HCT116 (cell line): ENCODE measurements at regions not wholly inside any gene's neighbourhood (a gene's known extent, or its start where the extent isn't known, plus 50 kb on each side); places are given as distances from the start of the nearest gene placed in this dataset.

ENCODE experiments used
- ATAC-seq: fragments of 200-7000 bp; cut with Tn5 transposase; 2 replicates; pipeline ENCODE4 v1.9.1; 2020; ENCODE audit warnings: mild to moderate bottlenecking, moderate library complexity
- BruUV-seq: library from RNA; stranded (reverse); fragments of 400-500 nt; replicated peaks from 2 replicates; lab custom pipeline; 2021; lab: Mats Ljungman, UMichigan
- CTCF ChIA-PET: fragments of 300-600 bp; sonication (Branson Sonifier 250); formaldehyde crosslinking; loops from one replicate; lab custom pipeline; 2021; ENCODE audit warnings: antibody characterized with exemption; lab: Charles Lee
- POLR2A ChIA-PET: fragments of 300-600, 350-600 bp; sonication (Branson Sonifier 250); formaldehyde crosslinking; loops from one replicate; lab custom pipeline; 2021; ENCODE audit warnings: antibody characterized with exemption; lab: Charles Lee
- RAD21 ChIA-PET, 2 experiments: fragments of 300-600 bp; sonication (Branson Sonifier 250); formaldehyde crosslinking; loops; one replicate each; lab custom pipeline; 2023; ENCODE audit warnings: low total read pairs in 2 of 2; ENCODE audit not compliant: uncharacterized antibody in 2 of 2, unreplicated experiment in 2 of 2, low non-redundant PET in 1 of 2; lab: Charles Lee
- DNase-seq: peaks from one replicate; pipeline ENCODE4 v3.0.0-alpha.2; 2010; ENCODE audit warnings: low read depth, low spot score
- H2AFZ ChIP-seq: fragments of 200-600 bp; shearing (Covaris generic), sonication (generic); 2 replicates; pipeline ENCODE4 v1.6.1; 2017; ENCODE audit warnings: low read depth, mixed run types, mixed read lengths, antibody characterized with exemption, low read length; ENCODE audit not compliant: poor library complexity, severe bottlenecking
- H3K27ac ChIP-seq: 2 replicates; pipeline ENCODE4 v1.5.1; 2012; ENCODE audit warnings: low read depth, low read length
- H3K27me3 ChIP-seq: fragments of 200-600 bp; sonication (generic); 2 replicates; pipeline ENCODE4 v1.6.1; 2016; ENCODE audit warnings: mixed run types, low read length, mixed read lengths; ENCODE audit not compliant: insufficient read depth
- H3K36me3 ChIP-seq, 2 experiments: fragments of 200-500 bp in 1 of 2; fragments of 200-600 bp in 1 of 2; sonication (Bioruptor generic) in 1 of 2; sonication (generic) in 1 of 2; 2 replicates each; pipeline versions ENCODE4 v1.5.1 to v1.6.1; 2014 to 2016; ENCODE audit warnings: low read length in 2 of 2, inconsistent platforms in 1 of 2, mixed read lengths in 1 of 2, mixed run types in 1 of 2; ENCODE audit not compliant: insufficient read depth in 2 of 2, control insufficient read depth in 1 of 2
- H3K4me1 ChIP-seq, 2 experiments: fragments of 200-600 bp in 1 of 2; sonication (generic) in 1 of 2; 2 replicates each; pipeline versions ENCODE4 v1.5.1 to v1.6.1; 2012 to 2017; ENCODE audit warnings: low read length in 2 of 2, inconsistent platforms in 1 of 2, mild to moderate bottlenecking in 1 of 2, mixed read lengths in 1 of 2, mixed run types in 1 of 2, moderate library complexity in 1 of 2; ENCODE audit not compliant: insufficient read depth in 2 of 2, control insufficient read depth in 1 of 2
- H3K4me2 ChIP-seq: fragments of 200-600 bp; sonication (generic); 2 replicates; pipeline ENCODE4 v1.6.1; 2017; ENCODE audit warnings: mixed run types, low read length, mixed read lengths
- H3K4me3 ChIP-seq, 2 experiments: fragments of 200-600 bp in 1 of 2; sonication (generic) in 1 of 2; replicated peaks in 1 of 2; 2 replicates each; pipeline ENCODE4 v1.5.1; 2011 to 2016; ENCODE audit warnings: low read length in 2 of 2, control low read depth in 1 of 2, low read depth in 1 of 2, mild to moderate bottlenecking in 1 of 2, mixed read lengths in 1 of 2, mixed run types in 1 of 2
- H3K79me2 ChIP-seq: fragments of 200-600 bp; sonication (generic); 2 replicates; pipeline ENCODE4 v1.6.1; 2017; ENCODE audit warnings: mild to moderate bottlenecking, mixed run types, low read length, moderate library complexity, mixed read lengths; ENCODE audit not compliant: insufficient read depth
- H3K9ac ChIP-seq: fragments of 200-600 bp; sonication (generic); 2 replicates; pipeline ENCODE4 v1.6.1; 2016; ENCODE audit warnings: low read length, mixed read lengths
- H3K9me2 ChIP-seq: fragments of 200-600 bp; sonication (generic), shearing (Covaris generic); 2 replicates; pipeline ENCODE4 v1.6.1; 2017; ENCODE audit warnings: mixed run types, mild to moderate bottlenecking, moderate library complexity; ENCODE audit not compliant: insufficient read depth
- H3K9me3 ChIP-seq, 2 experiments: fragments of 200-500 bp in 1 of 2; fragments of 200-600 bp in 1 of 2; sonication (Bioruptor generic) in 1 of 2; sonication (generic) in 1 of 2; 2 replicates each; pipeline ENCODE4 v1.6.1; 2014 to 2017; ENCODE audit warnings: low read length in 2 of 2, mixed read lengths in 2 of 2, inconsistent platforms in 1 of 2, low read depth in 1 of 2, mild to moderate bottlenecking in 1 of 2, mixed run types in 1 of 2, moderate library complexity in 1 of 2; ENCODE audit not compliant: control insufficient read depth in 1 of 2, insufficient read depth in 1 of 2
- H4K20me1 ChIP-seq: fragments of 200-600 bp; sonication (generic), shearing (Covaris generic); 2 replicates; pipeline ENCODE4 v1.6.1; 2017; ENCODE audit warnings: mixed run types, mild to moderate bottlenecking, moderate library complexity; ENCODE audit not compliant: insufficient read depth
- CEBPB ChIP-seq: IDR thresholded peaks from 2 replicates; pipeline ENCODE4 v1.6.1; 2012; ENCODE audit warnings: low read depth
- EGR1 ChIP-seq: IDR thresholded peaks from 2 replicates; pipeline ENCODE4 v1.6.1; 2012; ENCODE audit warnings: low read depth
- ELF1 ChIP-seq: IDR thresholded peaks from 2 replicates; pipeline ENCODE4 v1.6.1; 2012; ENCODE audit warnings: low read depth, borderline replicate concordance
- EZH2 ChIP-seq: fragments of 200-600 bp; sonication (generic); IDR thresholded peaks from 2 replicates; pipeline ENCODE4 v1.6.1; 2017; ENCODE audit warnings: antibody characterized with exemption, mixed run types
- EZH2phosphoT487 ChIP-seq: fragments of 200-600 bp; IDR thresholded peaks from 2 replicates; pipeline ENCODE4 v1.6.1; 2018; ENCODE audit warnings: antibody characterized with exemption, borderline replicate concordance
- FOSL1 ChIP-seq: IDR thresholded peaks from 2 replicates; pipeline ENCODE4 v1.6.1; 2012; ENCODE audit warnings: low read depth
- JUND ChIP-seq: IDR thresholded peaks from 2 replicates; pipeline ENCODE4 v1.6.1; 2012
- POLR2AphosphoS5 ChIP-seq: IDR thresholded peaks from 2 replicates; pipeline ENCODE4 v1.6.1; 2011; ENCODE audit warnings: mild to moderate bottlenecking, low read depth, low read length, moderate library complexity
- RAD21 ChIP-seq: IDR thresholded peaks from 2 replicates; pipeline ENCODE4 v1.6.1; 2012; ENCODE audit warnings: low read depth, mild to moderate bottlenecking
- REST ChIP-seq: IDR thresholded peaks from 2 replicates; pipeline ENCODE4 v1.6.1; 2012; ENCODE audit warnings: low read depth
- SIN3A ChIP-seq: IDR thresholded peaks from 2 replicates; pipeline ENCODE4 v1.6.1; 2012; ENCODE audit warnings: low read depth
- SP1 ChIP-seq: IDR thresholded peaks from 2 replicates; pipeline ENCODE4 v1.6.1; 2012; ENCODE audit warnings: low read depth
- TCF7L2 ChIP-seq: IDR thresholded peaks from 2 replicates; pipeline ENCODE4 v1.7.0; 2011; ENCODE audit warnings: borderline replicate concordance, inconsistent platforms; ENCODE audit not compliant: insufficient read depth, insufficient read length; ENCODE audit errors: extremely low read depth
- YY1 ChIP-seq: IDR thresholded peaks from 2 replicates; pipeline ENCODE4 v1.6.1; 2011; ENCODE audit warnings: low read length, low read depth, moderate library complexity, mild to moderate bottlenecking; ENCODE audit not compliant: insufficient replicate concordance; ENCODE audit errors: extremely low read depth
- ZBTB33 ChIP-seq: IDR thresholded peaks from 2 replicates; pipeline ENCODE4 v1.6.1; 2011; ENCODE audit warnings: mild to moderate bottlenecking, low read length, moderate library complexity; ENCODE audit not compliant: insufficient replicate concordance; ENCODE audit errors: extremely low read depth
- ZFX ChIP-seq: fragments of 450-650 bp; IDR thresholded peaks from 2 replicates; pipeline ENCODE4 v1.6.1; 2017
- ZNF274 ChIP-seq: fragments of 200-500 bp; sonication (Bioruptor generic); IDR thresholded peaks from 2 replicates; pipeline ENCODE4 v1.6.1; 2014; ENCODE audit warnings: mild to moderate bottlenecking, low read depth, low read length, inconsistent platforms
- intact Hi-C: fragments of 100-400 bp; cut with micrococcal nuclease; formaldehyde crosslinking; loops from 2 replicates; pipeline ENCODE4 v1.10.0; 2022

- no peak for DNase-seq
- no peak overlapping the region for H3K9ac ChIP-seq
- H3K4me2 ChIP-seq = no peak overlapping the region
- no peaks in the 10 kb centered on the region for H4K20me1 ChIP-seq
- no peaks in the 10 kb centered on the region for H3K9me3 ChIP-seq
- peaks cover 23% of the 10 kb centered on the region; the same call in 1 of the 2 replicates for H3K27me3 ChIP-seq
- RAD21 ChIA-PET = no interaction called here
- POLR2A ChIA-PET = no interaction called here
- H3K27ac ChIP-seq = no peak overlapping the region
- intact Hi-C loops = no loop called here
- H3K4me3 ChIP-seq = no peak overlapping the region
- ATAC-seq = no peak
- no peaks in the 10 kb centered on the region for H3K9me2 ChIP-seq
- H3K79me2 ChIP-seq = no peaks in the 10 kb centered on the region
- TF ChIP-seq RAD21 (no peak), SP1 (no peak), ELF1 (no peak), ZBTB33 (no peak), EZH2phosphoT487 (no peak), ZNF274 (no peak), EGR1 (no peak), POLR2AphosphoS5 (no peak), CEBPB (no peak), YY1 (no peak), JUND (no peak), SIN3A (no peak), EZH2 (no peak), ZFX (no peak), FOSL1 (no peak), REST (no peak), TCF7L2 (no peak)
- TF ChIP-seq, all 23 proteins: peak for 0
- H3K36me3 ChIP-seq = no peaks in the 10 kb centered on the region
- H2AFZ ChIP-seq = no peak overlapping the region
- no peaks in the 10 kb centered on the region for H3K4me1 ChIP-seq
- CTCF ChIA-PET = no interaction called here
- BruUV-seq = no TSS peak
Observed at GRCh38 chr2:120425014-120425413, 79.1 kb downstream of the INHBB start.
